ENCODE measurements at regions not wholly inside any gene's neighbourhood (a gene's known extent, or its start where the extent isn't known, plus 50 kb on each side); places are given as distances from the start of the nearest gene placed in this dataset.
"Not testable (repeated sequence)": the region's sequence is repeated elsewhere in the genome, so short reads cannot be mapped to it uniquely, and the experiment has no call there.

- no peak overlapping the region for H3K4me3 ChIP-seq
- no peak for TF ChIP-seq CTCF (IDR thresholded peaks at IDR 0.05)
- no peak for DNase-seq (ENCODE audit: low spot score)
- H3K27ac ChIP-seq: no peak overlapping the region
These were observed 998.6 kb upstream of the EPHA6 start for GRCh38 chr3:95815828-95816227.

GRCh38 chr3:95826419-95826818 lies 988.0 kb upstream of the EPHA6 start:
- TF ChIP-seq CTCF (IDR thresholded peaks at IDR 0.05): no peak
- H3K27ac ChIP-seq: no peak overlapping the region

GRCh38 chr3:95832146-95832545 lies 982.2 kb upstream of the EPHA6 start:
- Histone ChIP-seq H3K27ac (no peak overlapping the region), H3K4me3 (no peak overlapping the region)
- DNase-seq (ENCODE audit: low spot score): no peak
- no peak for TF ChIP-seq CTCF (IDR thresholded peaks at IDR 0.05)

More at GRCh38 chr3:95826419-95826818, 988.0 kb upstream of the EPHA6 start:
- DNase-seq (ENCODE audit: low spot score): no peak
- H3K4me3 ChIP-seq: no peak overlapping the region

- H3K4me3 ChIP-seq; H3K27ac ChIP-seq; DNase-seq (ENCODE audit: low spot score): not testable (repeated sequence)
These were observed 953.8 kb upstream of the EPHA6 start for GRCh38 chr3:95860628-95861027.

GRCh38 chr3:95883801-95884200 lies 930.6 kb upstream of the EPHA6 start:
- no peak for DNase-seq (ENCODE audit: low spot score)
- H3K4me3 ChIP-seq: no peak overlapping the region
- no peak for TF ChIP-seq CTCF (IDR thresholded peaks at IDR 0.05)
- H3K27ac ChIP-seq: no peak overlapping the region

GRCh38 chr3:95886616-95887015 lies 927.8 kb upstream of the EPHA6 start:
- TF ChIP-seq CTCF (IDR thresholded peaks at IDR 0.05): no peak
- DNase-seq (ENCODE audit: low spot score): no peak
- no peak overlapping the region for H3K27ac ChIP-seq
- no peak overlapping the region for H3K4me3 ChIP-seq

- DNase-seq (ENCODE audit: low spot score): no peak
- no peak overlapping the region for H3K27ac ChIP-seq
- H3K4me3 ChIP-seq: no peak overlapping the region
- TF ChIP-seq CTCF (IDR thresholded peaks at IDR 0.05): no peak
These were observed 927.3 kb upstream of the EPHA6 start for GRCh38 chr3:95887114-95887513.

- TF ChIP-seq CTCF (IDR thresholded peaks at IDR 0.05): no peak
- Histone ChIP-seq H3K27ac (no peak overlapping the region), H3K4me3 (no peak overlapping the region)
- DNase-seq (ENCODE audit: low spot score): no peak
These were observed 919.6 kb upstream of the EPHA6 start for GRCh38 chr3:95894820-95895219.

Measured in coronary artery (tissue), 2 donors.